H1 (cell line): ENCODE measurements at regions not wholly inside any gene's neighbourhood (a gene's known extent, or its start where the extent isn't known, plus 50 kb on each side); places are given as distances from the start of the nearest gene placed in this dataset.

ENCODE experiments used
- CHD2 ChIP-seq: IDR thresholded peaks from 2 replicates; pipeline ENCODE4 v1.6.1; 2012; ENCODE audit warnings: low read length, improper control_type of control experiment
- EZH2 ChIP-seq: fragments of 200-600 bp; sonication (generic); IDR thresholded peaks from 2 replicates; pipeline ENCODE4 v1.7.1; 2012; ENCODE audit warnings: low read depth, mild to moderate bottlenecking, moderate library complexity, low read length, inconsistent platforms; ENCODE audit not compliant: severe bottlenecking
- GTF2F1 ChIP-seq: IDR thresholded peaks from 2 replicates; pipeline ENCODE4 v1.6.1; 2012; ENCODE audit warnings: low read depth, low read length, improper control_type of control experiment, borderline replicate concordance
- JUND ChIP-seq: IDR thresholded peaks from 2 replicates; pipeline ENCODE4 v1.6.1; 2011; ENCODE audit warnings: mild to moderate bottlenecking, improper control_type of control experiment, low read length
- POLR2AphosphoS5 ChIP-seq: IDR thresholded peaks from 2 replicates; pipeline ENCODE4 v1.6.1; 2011; ENCODE audit warnings: low read depth, low read length
- RFX5 ChIP-seq: IDR thresholded peaks from 2 replicates; pipeline ENCODE4 v1.6.1; 2011; ENCODE audit warnings: low read depth, low read length, improper control_type of control experiment, borderline replicate concordance
- TF ChIP-seq, protein P1 (sequence below), 3 experiments: IDR thresholded peaks; 1 replicate in 2 of 3; 2 replicates in 1 of 3; pipeline versions ENCODE4 v1.5.1 to v1.6.1; 2011; ENCODE audit warnings: low read length in 3 of 3, mild to moderate bottlenecking in 3 of 3, inconsistent platforms in 2 of 3, low read depth in 1 of 3, moderate library complexity in 1 of 3; ENCODE audit not compliant: insufficient read depth in 1 of 3; ENCODE audit errors: control extremely low read depth in 1 of 3

DNA sequence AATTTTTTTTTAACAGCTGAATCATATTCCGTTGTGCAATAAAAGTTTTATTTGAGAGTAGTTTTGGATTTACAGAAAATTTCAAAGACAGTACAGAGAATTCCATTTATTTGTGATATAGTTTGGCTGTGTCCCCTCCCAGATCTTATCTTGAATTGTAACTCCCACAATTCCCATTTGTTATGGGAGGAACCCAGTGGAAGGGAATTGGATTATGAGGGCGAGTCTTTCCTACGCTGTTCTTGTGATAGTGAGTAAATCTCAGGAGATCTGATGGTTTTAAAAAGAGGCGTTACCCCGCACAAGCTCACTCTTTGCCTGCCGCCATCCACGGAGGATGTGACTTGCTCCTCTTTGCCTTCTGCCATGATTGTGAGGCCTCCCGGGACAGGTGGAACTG, 228.0 kb upstream of the MAGI2 start:
- no peak for TF ChIP-seq GTF2F1
- TF ChIP-seq CHD2, result no peak
- TF ChIP-seq RFX5, result no peak
- TF ChIP-seq JUND, result no peak
- no peak for TF ChIP-seq EZH2
- TF ChIP-seq, protein P1, sequence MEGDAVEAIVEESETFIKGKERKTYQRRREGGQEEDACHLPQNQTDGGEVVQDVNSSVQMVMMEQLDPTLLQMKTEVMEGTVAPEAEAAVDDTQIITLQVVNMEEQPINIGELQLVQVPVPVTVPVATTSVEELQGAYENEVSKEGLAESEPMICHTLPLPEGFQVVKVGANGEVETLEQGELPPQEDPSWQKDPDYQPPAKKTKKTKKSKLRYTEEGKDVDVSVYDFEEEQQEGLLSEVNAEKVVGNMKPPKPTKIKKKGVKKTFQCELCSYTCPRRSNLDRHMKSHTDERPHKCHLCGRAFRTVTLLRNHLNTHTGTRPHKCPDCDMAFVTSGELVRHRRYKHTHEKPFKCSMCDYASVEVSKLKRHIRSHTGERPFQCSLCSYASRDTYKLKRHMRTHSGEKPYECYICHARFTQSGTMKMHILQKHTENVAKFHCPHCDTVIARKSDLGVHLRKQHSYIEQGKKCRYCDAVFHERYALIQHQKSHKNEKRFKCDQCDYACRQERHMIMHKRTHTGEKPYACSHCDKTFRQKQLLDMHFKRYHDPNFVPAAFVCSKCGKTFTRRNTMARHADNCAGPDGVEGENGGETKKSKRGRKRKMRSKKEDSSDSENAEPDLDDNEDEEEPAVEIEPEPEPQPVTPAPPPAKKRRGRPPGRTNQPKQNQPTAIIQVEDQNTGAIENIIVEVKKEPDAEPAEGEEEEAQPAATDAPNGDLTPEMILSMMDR (IDR thresholded peaks at IDR 0.05; ENCODE audit: control extremely low read depth in 1 of 3, insufficient read depth in 1 of 3, low read depth in 1 of 3, low read length in 3 of 3), result no peak
- no peak for TF ChIP-seq POLR2AphosphoS5
